GM21723 (cell line): ENCODE measurements at regions not wholly inside any gene's neighbourhood (a gene's known extent, or its start where the extent isn't known, plus 50 kb on each side); places are given as distances from the start of the nearest gene placed in this dataset.
"Not testable (repeated sequence)": the region's sequence is repeated elsewhere in the genome, so short reads cannot be mapped to it uniquely, and the experiment has no call there.

Experiments
- ATAC-seq: cut with Tn5 transposase; IDR thresholded peaks from one replicate; pipeline ENCODE4 v1.9.1; 2021; ENCODE audit warnings: mild to moderate bottlenecking, moderate library complexity; ENCODE audit not compliant: unreplicated experiment

DNA sequence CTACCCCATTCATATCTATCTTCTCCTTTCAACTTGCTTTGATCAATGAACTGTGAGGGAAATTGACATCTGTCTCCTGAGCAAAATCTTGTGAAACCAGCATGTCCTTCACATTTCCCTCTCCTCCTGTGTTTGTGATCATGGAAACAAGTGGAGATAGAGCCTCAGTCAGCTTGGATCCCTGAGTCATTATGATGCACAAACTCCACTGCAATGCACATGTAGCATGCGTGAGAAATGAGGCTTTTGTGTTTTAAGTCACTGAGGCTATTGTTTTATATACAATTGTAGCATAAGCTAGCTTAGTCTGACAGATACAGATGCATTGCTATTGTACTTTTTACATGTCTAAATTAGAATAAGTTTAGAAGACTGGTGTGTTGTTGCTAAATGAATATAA, 85.2 kb upstream of the HNMT start:
- no peak for ATAC-seq

- no peak for ATAC-seq
These were observed 82.6 kb upstream of the HNMT start for GRCh38 chr2:137881711-137882110.

DNA sequence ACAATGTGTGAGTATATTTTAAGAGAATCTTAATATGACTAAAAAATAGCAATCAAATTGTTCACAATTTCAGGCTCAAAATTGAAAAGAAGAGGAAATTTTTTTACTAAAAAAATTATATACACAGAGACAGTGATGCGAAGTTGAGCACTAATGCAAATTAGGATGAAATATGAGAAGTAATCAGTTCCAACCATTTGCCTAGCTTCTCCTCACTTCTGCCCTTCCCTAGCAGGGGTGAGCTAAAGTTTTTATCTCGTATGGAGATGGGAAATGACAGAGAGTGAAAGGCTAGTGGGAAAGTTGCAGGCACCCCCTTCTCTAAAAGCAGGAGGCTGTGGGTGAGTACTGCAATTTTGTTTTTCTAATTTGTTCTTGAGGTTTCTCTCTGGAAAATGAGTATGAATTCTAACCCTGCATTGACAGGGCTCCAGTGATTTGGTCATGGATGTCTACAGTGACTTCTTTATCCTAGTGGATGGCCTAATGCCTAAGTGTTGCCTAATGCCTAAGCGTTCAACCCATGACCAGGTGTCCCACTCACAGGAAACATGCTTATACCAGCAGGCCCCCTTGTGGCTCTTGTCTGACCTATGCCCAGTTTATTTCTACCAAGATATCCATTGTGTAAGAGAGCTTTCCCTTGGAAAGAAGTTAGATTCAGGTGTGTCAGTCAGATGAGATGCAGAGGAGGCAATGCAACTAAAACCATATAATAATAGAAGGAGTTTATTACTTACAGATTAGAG, 78.0 kb upstream of the HNMT start:
- no peak for ATAC-seq

DNA sequence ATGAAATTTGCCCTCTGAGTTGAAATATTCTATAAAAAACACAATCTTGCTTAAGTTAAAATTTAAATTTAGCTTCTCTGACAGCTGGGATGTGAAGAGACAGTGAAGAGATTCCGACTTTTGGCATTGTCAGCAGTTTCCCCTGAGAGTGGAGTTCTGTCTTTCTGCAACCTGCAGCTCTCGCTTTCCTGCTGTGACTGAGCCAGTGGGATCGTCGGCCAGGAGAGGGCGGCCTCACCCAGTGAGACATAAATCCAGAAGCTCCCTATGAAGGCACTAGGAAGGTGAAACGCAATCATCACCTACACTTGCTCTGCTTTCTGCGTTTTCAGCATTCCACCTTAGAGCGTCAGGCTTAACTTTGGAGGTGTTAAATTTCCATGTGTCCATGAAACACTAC, 75.4 kb upstream of the HNMT start:
- no peak for ATAC-seq

GRCh38 chr2:137892739-137893138, 71.5 kb upstream of the HNMT start:
- ATAC-seq: no peak

- ATAC-seq: no peak
These were observed 71.1 kb upstream of the HNMT start for GRCh38 chr2:137893145-137893544.

GRCh38 chr2:137896467-137896866, 67.8 kb upstream of the HNMT start:
- no peak for ATAC-seq

- no peak for ATAC-seq
These were observed 67.2 kb upstream of the HNMT start for GRCh38 chr2:137897082-137897481.

DNA sequence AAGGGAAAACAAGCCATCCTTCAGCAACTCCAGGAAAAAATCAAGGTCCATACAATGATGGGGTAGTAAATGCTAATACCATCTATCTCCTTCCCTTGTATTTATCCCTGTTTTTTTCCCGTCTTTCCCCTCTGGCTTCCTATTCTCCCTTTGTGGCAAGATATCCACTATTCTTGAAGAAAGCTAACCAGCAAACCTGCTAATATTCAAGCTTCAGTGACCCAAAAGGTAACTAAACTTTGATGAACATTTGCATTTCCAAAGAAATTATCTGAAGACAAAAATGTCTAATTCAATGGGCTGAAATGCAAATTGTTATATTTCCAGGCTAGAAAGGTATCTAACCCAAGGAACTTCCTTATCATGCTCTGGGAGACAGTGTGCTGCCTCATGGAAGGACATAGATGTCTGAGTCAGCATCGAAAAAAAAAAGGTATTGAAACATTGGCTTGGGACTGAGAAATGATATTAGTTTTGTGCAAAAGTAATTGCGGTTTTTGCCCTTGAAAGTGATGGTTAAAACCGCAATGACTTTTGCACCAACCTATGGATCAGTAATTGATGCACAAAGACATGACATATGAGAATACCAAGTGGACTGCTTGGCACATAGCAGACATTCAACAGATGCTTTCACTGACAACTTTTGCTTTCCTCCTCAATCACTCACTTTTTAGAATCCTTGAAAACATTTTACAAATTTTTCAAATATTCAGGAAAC, 63.7 kb upstream of the HNMT start:
- no peak for ATAC-seq

- ATAC-seq: no peak
These were observed 53.6 kb upstream of the HNMT start for GRCh38 chr2:137910641-137911040.

DNA sequence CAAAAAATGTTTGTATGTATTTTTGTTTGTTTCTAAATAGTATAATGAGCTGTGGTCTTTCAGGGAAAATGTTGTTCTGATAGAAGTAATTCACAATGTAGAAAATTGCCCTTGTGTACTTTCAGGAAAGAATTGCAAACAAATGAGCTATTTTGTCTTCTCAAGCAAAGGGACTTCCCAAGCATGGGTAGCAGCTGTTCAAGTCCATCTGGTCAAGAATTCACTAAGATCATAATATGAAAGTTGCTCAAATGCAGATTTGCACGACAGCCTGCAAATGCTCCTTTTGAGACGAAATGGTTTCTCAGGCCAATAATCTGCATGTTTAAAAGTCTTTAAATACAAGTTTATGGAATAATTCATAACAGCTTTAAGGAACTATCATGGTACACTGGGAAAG, 51.9 kb upstream of the HNMT start:
- ATAC-seq: no peak

GRCh38 chr2:137913169-137913568, 51.1 kb upstream of the HNMT start:
- ATAC-seq: no peak

DNA sequence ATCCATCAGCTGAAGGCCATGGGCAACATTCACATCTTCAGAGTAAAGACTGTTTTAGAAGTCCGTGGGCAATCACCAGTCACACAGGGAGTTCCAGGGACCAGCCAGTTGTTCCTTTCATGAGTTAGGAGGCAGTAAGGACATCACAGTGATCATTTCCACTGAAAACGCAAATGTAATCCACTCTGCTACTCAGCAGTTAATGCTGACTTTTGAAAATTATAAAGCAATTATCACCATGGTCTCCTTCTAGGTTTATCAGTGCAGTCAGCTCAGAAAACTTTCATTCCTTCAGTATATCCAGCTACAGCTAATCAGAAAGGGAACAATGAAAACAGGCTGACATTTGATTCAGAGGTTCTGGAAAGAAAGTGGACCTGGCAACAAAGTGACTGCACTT, 50.6 kb upstream of the HNMT start:
- ATAC-seq: not testable (repeated sequence)
